Right lobe of liver (tissue), 4 donors: ENCODE measurements at regions not wholly inside any gene's neighbourhood (a gene's known extent, or its start where the extent isn't known, plus 50 kb on each side); places are given as distances from the start of the nearest gene placed in this dataset.

Experiments used
- CTCF ChIP-seq, 4 donors: fragments of 200-600 bp in 3 of 4; fragments of 450-650 bp in 1 of 4; IDR thresholded peaks; one replicate each; pipeline versions ENCODE4 v1.5.1 to v1.8.0; 2016 to 2022; ENCODE audit warnings: antibody characterized with exemption in 4 of 4, mild to moderate bottlenecking in 2 of 4
- POLR2A ChIP-seq: fragments of 450-650 bp; IDR thresholded peaks from one replicate; pipeline ENCODE4 v1.6.1; 2017; ENCODE audit warnings: antibody characterized with exemption, mild to moderate bottlenecking
- donor health status: DM: no; HTN: no; CAD: no.
- donor health status: DM: no; HTN: no; CAD: no.
- donor health status: DM: no; HTN: yes; CAD: no.

GRCh38 chr5:82886911-82887310 lies 190.3 kb downstream of the TMEM167A start:
- TF ChIP-seq CTCF (IDR thresholded peaks at IDR 0.05) (no peak), POLR2A (no peak)
